H1 (cell line): ENCODE measurements at regions not wholly inside any gene's neighbourhood (a gene's known extent, or its start where the extent isn't known, plus 50 kb on each side); places are given as distances from the start of the nearest gene placed in this dataset.

Source experiments
- CTCF ChIA-PET: fragments of 300-600 bp; sonication (Branson Sonifier 250); formaldehyde crosslinking; loops from one replicate; lab custom pipeline; 2021; ENCODE audit not compliant: partially characterized antibody; lab: Charles Lee
- POLR2A ChIA-PET: fragments of 300-600 bp; sonication (Branson Sonifier 250); formaldehyde crosslinking; loops from one replicate; lab custom pipeline; 2021; ENCODE audit warnings: inconsistent platforms; ENCODE audit not compliant: partially characterized antibody; lab: Charles Lee
- DNase-seq, 2 experiments: peaks; one replicate each; pipeline versions ENCODE4 v3.0.0 to v3.0.0-alpha.2; 2010 to 2022; ENCODE audit warnings: low spot score in 2 of 2, low read depth in 1 of 2, mixed read lengths in 1 of 2
- FAIRE-seq: peaks from 2 replicates; lab custom pipeline; 2011; peaks lifted over from hg19 to GRCh38; lab: Jason Lieb, UNC
- H2AFZ ChIP-seq: 2 replicates; pipeline ENCODE4 v1.8.1; 2012; ENCODE audit warnings: low read length, inconsistent platforms
- H2AK5ac ChIP-seq: 2 replicates; pipeline ENCODE4 v1.6.1; 2013; ENCODE audit warnings: low read depth, low read length
- H2BK120ac ChIP-seq: replicated peaks from 2 replicates; pipeline ENCODE3; 2013; ENCODE audit warnings: low read depth, low read length, inconsistent platforms
- H2BK12ac ChIP-seq: 2 replicates; pipeline ENCODE4 v1.6.1; 2013; ENCODE audit warnings: low read depth, low read length
- H2BK15ac ChIP-seq: 2 replicates; pipeline ENCODE4 v1.6.1; 2013; ENCODE audit warnings: low read length
- H2BK20ac ChIP-seq: 2 replicates; pipeline ENCODE4 v1.6.1; 2013; ENCODE audit warnings: low read length
- H2BK5ac ChIP-seq: 2 replicates; pipeline ENCODE4 v1.6.1; 2013; ENCODE audit warnings: low read depth, low read length
- H3K14ac ChIP-seq: 2 replicates; pipeline ENCODE4 v1.6.1; 2013; ENCODE audit warnings: inconsistent platforms; ENCODE audit not compliant: insufficient read length
- H3K18ac ChIP-seq: 2 replicates; pipeline ENCODE4 v1.6.1; 2013; ENCODE audit warnings: low read length; ENCODE audit errors: extremely low read depth
- H3K23ac ChIP-seq: 2 replicates; pipeline ENCODE4 v1.6.1; 2013; ENCODE audit warnings: inconsistent platforms; ENCODE audit not compliant: insufficient read length
- H3K23me2 ChIP-seq: 2 replicates; pipeline ENCODE4 v1.6.1; 2013; ENCODE audit warnings: low read depth, low read length
- H3K27ac ChIP-seq: 2 replicates; pipeline ENCODE4 v1.6.1; 2011; ENCODE audit warnings: low read depth, low read length, inconsistent platforms
- H3K27me3 ChIP-seq, 4 experiments: replicated peaks in 1 of 4; 1 replicate in 1 of 4; 2 replicates in 3 of 4; pipeline versions ENCODE4 v1.6.1 to v1.8.1; 2011 to 2013; ENCODE audit warnings: low read length in 3 of 4, mild to moderate bottlenecking in 3 of 4, inconsistent platforms in 2 of 4, mixed read lengths in 2 of 4, moderate library complexity in 1 of 4; ENCODE audit not compliant: control insufficient read depth in 3 of 4, insufficient read depth in 3 of 4; ENCODE audit errors: extremely low read depth in 1 of 4
- H3K36me3 ChIP-seq, 4 experiments: 2 replicates each; pipeline versions ENCODE4 v1.6.1 to v1.8.1; 2011 to 2013; ENCODE audit warnings: mild to moderate bottlenecking in 4 of 4, low read length in 3 of 4, moderate library complexity in 2 of 4, control low read depth in 1 of 4, inconsistent platforms in 1 of 4; ENCODE audit not compliant: insufficient read depth in 4 of 4, control insufficient read depth in 2 of 4
- H3K4ac ChIP-seq: replicated peaks from 2 replicates; pipeline ENCODE3; 2013; ENCODE audit warnings: low read length, low read depth, mixed read lengths, inconsistent platforms; ENCODE audit not compliant: insufficient read length
- H3K4me1 ChIP-seq, 4 experiments: replicated peaks in 1 of 4; 1 replicate in 1 of 4; 2 replicates in 3 of 4; pipeline versions ENCODE4 v1.6.1 to v1.8.1; 2011 to 2013; ENCODE audit warnings: low read length in 3 of 4, inconsistent platforms in 2 of 4, mixed read lengths in 1 of 4; ENCODE audit not compliant: insufficient read depth in 4 of 4, control insufficient read depth in 3 of 4
- H3K4me2 ChIP-seq, 2 experiments: 2 replicates each; pipeline versions ENCODE4 v1.6.1 to v1.8.1; 2011 to 2013; ENCODE audit warnings: low read depth in 2 of 2, low read length in 2 of 2, control low read depth in 1 of 2, inconsistent platforms in 1 of 2, mild to moderate bottlenecking in 1 of 2; ENCODE audit not compliant: insufficient read depth in 1 of 2
- H3K4me3 ChIP-seq, 4 experiments: fragments of 200-600, 300-600 bp in 1 of 4; sonication (generic), shearing (Covaris generic), sonication (Bioruptor Twin) in 1 of 4; 2 replicates each; pipeline versions ENCODE4 v1.5.1 to v1.8.1; 2011 to 2016; ENCODE audit warnings: low read length in 4 of 4, low read depth in 3 of 4, control low read depth in 2 of 4, inconsistent platforms in 2 of 4, mild to moderate bottlenecking in 2 of 4, mixed read lengths in 1 of 4, moderate library complexity in 1 of 4; ENCODE audit not compliant: insufficient read depth in 2 of 4; ENCODE audit errors: extremely low read depth in 1 of 4
- H3K56ac ChIP-seq: replicated peaks from 2 replicates; pipeline ENCODE3; 2013; ENCODE audit warnings: low read depth, mild to moderate bottlenecking, mixed read lengths, low read length, inconsistent platforms; ENCODE audit not compliant: insufficient read length
- H3K79me1 ChIP-seq: 2 replicates; pipeline ENCODE4 v1.6.1; 2013; ENCODE audit warnings: low read depth, low read length, control low read depth
- H3K79me2 ChIP-seq, 2 experiments: 2 replicates each; pipeline versions ENCODE4 v1.6.1 to v1.8.1; 2012 to 2013; ENCODE audit warnings: low read length in 2 of 2, mild to moderate bottlenecking in 2 of 2, inconsistent platforms in 1 of 2; ENCODE audit not compliant: insufficient read depth in 2 of 2, control insufficient read depth in 1 of 2
- H3K9ac ChIP-seq, 4 experiments: replicated peaks in 1 of 4; 1 replicate in 1 of 4; 2 replicates in 3 of 4; pipeline versions ENCODE4 v1.6.1 to v1.8.1; 2011 to 2013; ENCODE audit warnings: low read depth in 3 of 4, low read length in 3 of 4, control low read depth in 2 of 4, mild to moderate bottlenecking in 2 of 4, moderate library complexity in 2 of 4, inconsistent platforms in 1 of 4; ENCODE audit errors: extremely low read depth in 1 of 4
- H3K9me3 ChIP-seq, 2 experiments: 2 replicates each; pipeline versions ENCODE4 v1.6.1 to v1.8.1; 2012 to 2013; ENCODE audit warnings: mild to moderate bottlenecking in 2 of 2, moderate library complexity in 2 of 2, control low read depth in 1 of 2, inconsistent platforms in 1 of 2, low read depth in 1 of 2, low read length in 1 of 2, mixed read lengths in 1 of 2; ENCODE audit not compliant: insufficient read depth in 2 of 2
- H4K20me1 ChIP-seq, 2 experiments: replicated peaks in 1 of 2; 2 replicates each; pipeline versions ENCODE3 to v1.8.1; 2011 to 2013; ENCODE audit warnings: inconsistent platforms in 2 of 2, low read length in 2 of 2, mild to moderate bottlenecking in 1 of 2; ENCODE audit not compliant: insufficient read depth in 2 of 2, control insufficient read depth in 1 of 2
- H4K5ac ChIP-seq: 2 replicates; pipeline ENCODE4 v1.6.1; 2013; ENCODE audit warnings: low read length, low read depth, mixed read lengths, inconsistent platforms; ENCODE audit not compliant: insufficient read length
- H4K8ac ChIP-seq: 2 replicates; pipeline ENCODE4 v1.8.0; 2013; ENCODE audit warnings: mild to moderate bottlenecking, moderate library complexity, low read length, inconsistent platforms; ENCODE audit not compliant: insufficient read depth; ENCODE audit errors: extremely low read depth
- H4K91ac ChIP-seq: replicated peaks from 2 replicates; pipeline ENCODE3; 2013; ENCODE audit warnings: low read length, mixed read lengths, inconsistent platforms; ENCODE audit not compliant: insufficient read length
- EZH2 ChIP-seq: fragments of 200-600 bp; sonication (generic); IDR thresholded peaks from 2 replicates; pipeline ENCODE4 v1.7.1; 2012; ENCODE audit warnings: low read depth, mild to moderate bottlenecking, moderate library complexity, low read length, inconsistent platforms; ENCODE audit not compliant: severe bottlenecking
- KDM1A ChIP-seq: fragments of 200-600, 300-600 bp; sonication (generic); IDR thresholded peaks from 2 replicates; pipeline ENCODE4 v1.7.1; 2016; ENCODE audit warnings: mild to moderate bottlenecking, low read length, borderline replicate concordance
- MAFK ChIP-seq: IDR thresholded peaks from 2 replicates; pipeline ENCODE4 v1.6.1; 2012; ENCODE audit warnings: low read depth, mild to moderate bottlenecking, improper control_type of control experiment, low read length
- RNF2 ChIP-seq: fragments of 200-900, 300-1000 bp; sonication (generic); IDR thresholded peaks from 2 replicates; pipeline ENCODE4 v1.7.1; 2016; ENCODE audit warnings: borderline replicate concordance, low read depth, mild to moderate bottlenecking, antibody characterized with exemption, low read length; ENCODE audit not compliant: poor library complexity, severe bottlenecking; ENCODE audit errors: missing control alignments
- WGBS, 2 experiments: shearing (Covaris generic) in 1 of 2; methylation state at CpG; one replicate each; pipeline versions ENCODE4 v1.1.6 to v1.1.7; 2013 to 2015; ENCODE audit warnings: low lambda C conversion rate in 2 of 2, mixed read lengths in 2 of 2, inconsistent platforms in 1 of 2, low coverage in 1 of 2, missing lambda C conversion rate in 1 of 2; ENCODE audit not compliant: insufficient replicate concordance in 2 of 2, insufficient coverage in 1 of 2, insufficient read length in 1 of 2; ENCODE audit errors: extremely low coverage in 1 of 2, missing lambda C conversion rate in 1 of 2; 5-methylcytosine and 5-hydroxymethylcytosine counted together

GRCh38 chr1:199786695-199787094 lies 240.8 kb upstream of the NR5A2 start:
- H3K18ac ChIP-seq, result no peak overlapping the region
- no peak overlapping the region for H3K4me3 ChIP-seq
- H4K91ac ChIP-seq, result no peak overlapping the region
- no peaks in the 10 kb centered on the region for H3K36me3 ChIP-seq
- no peak overlapping the region for H3K14ac ChIP-seq
- no peak overlapping the region for H2BK120ac ChIP-seq
- no peaks in the 10 kb centered on the region for H3K9me3 ChIP-seq
- peaks cover 3 to 5% (median 3%) of the 10 kb centered on the region in 4 experiments; a peak in 4 of 7 replicates for H3K4me1 ChIP-seq
- POLR2A ChIA-PET, result interaction anchor here (0.6 kb wide), 1 partner anchor 56 kb away, joined by 3 read pairs; no protein-coding TSS in a partner anchor
- H3K23ac ChIP-seq, result no peak overlapping the region
- no peak for FAIRE-seq
- H3K27ac ChIP-seq, result no peak overlapping the region
- H3K4me2 ChIP-seq, result no peak overlapping the region
- no peak overlapping the region for H3K9ac ChIP-seq
- H2BK12ac ChIP-seq, result no peak overlapping the region
- H2AK5ac ChIP-seq, result no peak overlapping the region
- H3K27me3 ChIP-seq, result no peaks in the 10 kb centered on the region
- H2BK15ac ChIP-seq, result no peak overlapping the region
- no peaks in the 10 kb centered on the region for H4K20me1 ChIP-seq
- TF ChIP-seq RNF2 (no peak), KDM1A (no peak), MAFK (no peak), EZH2 (no peak)
- H4K5ac ChIP-seq, result no peak overlapping the region
- no peak overlapping the region for H2AFZ ChIP-seq
- no peaks in the 10 kb centered on the region for H3K79me1 ChIP-seq
- H3K23me2 ChIP-seq, result no peaks in the 10 kb centered on the region
- no peak overlapping the region for H4K8ac ChIP-seq
- CTCF ChIA-PET, result interaction anchor here (1.0 kb wide), 2 partner anchors 19 to 108 kb away, joined by 3 read pairs; no protein-coding TSS in a partner anchor
- H3K79me2 ChIP-seq, result no peaks in the 10 kb centered on the region
- no peak overlapping the region for H3K4ac ChIP-seq
- no peak for DNase-seq
- no peak overlapping the region for H2BK20ac ChIP-seq
- no peak overlapping the region for H2BK5ac ChIP-seq
- no peak overlapping the region for H3K56ac ChIP-seq
- WGBS, 2 experiments, result 85% methylated on average over 3 of the region's 3 CpGs; no CpG with 5 or more reads in 1 of the 2 experiments
